ENCODE measurements at regions not wholly inside any gene's neighbourhood (a gene's known extent, or its start where the extent isn't known, plus 50 kb on each side); places are given as distances from the start of the nearest gene placed in this dataset.

DNA sequence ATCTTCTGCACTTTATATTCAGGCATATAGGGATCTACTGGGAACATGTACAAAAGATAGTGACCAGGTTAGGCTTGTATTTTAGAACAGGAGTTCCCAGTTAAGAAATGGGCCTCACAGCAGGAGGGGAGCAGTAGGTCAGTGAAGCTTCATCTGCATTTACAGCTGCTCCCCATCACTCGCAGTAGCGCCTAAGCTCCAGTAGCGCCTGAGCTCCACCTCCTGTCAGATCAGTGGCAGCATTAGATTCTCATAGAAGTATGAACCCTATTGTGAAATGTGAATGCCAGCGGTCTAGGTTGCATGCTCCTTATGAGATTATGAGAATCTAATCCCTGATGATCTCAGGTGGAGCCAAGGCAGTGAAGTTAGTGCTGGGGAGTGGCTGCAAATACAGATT lies 224.4 kb upstream of the CYRIA start:
- no peak overlapping the region for H3K4me2 ChIP-seq (ENCODE audit: low read length)

DNA sequence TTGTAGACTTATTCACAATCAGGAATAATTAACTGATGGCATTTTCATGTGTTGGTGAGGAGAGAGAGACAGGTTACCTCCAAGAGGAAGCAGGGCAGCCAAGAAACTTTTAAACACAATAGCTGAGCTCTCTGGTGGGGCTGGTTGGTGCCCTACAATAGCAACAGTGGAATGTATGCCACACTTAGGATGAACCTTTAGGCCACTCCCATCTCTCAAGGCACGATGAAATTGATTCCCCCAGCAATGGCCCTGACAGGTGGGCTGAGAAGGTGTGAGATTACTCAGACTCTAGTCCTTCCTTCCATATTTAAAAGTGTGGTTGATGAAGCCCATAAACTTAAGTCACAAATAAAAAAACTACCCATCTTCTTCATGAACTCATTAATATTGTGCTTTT lies 219.4 kb upstream of the CYRIA start:
- no peaks in the 10 kb centered on the region for H3F3A ChIP-seq (ENCODE audit: insufficient read depth, low read length, poor library complexity, severe bottlenecking)

More for the DNA sequence above, 224.4 kb upstream of the CYRIA start:
- Histone ChIP-seq H3K27ac (ENCODE audit: low read length) (no peak overlapping the region), H3K9ac (ENCODE audit: low read length) (no peak overlapping the region), H3K27me3 (ENCODE audit: insufficient read depth, low read depth, low read length) (no peaks in the 10 kb centered on the region), H3F3A (ENCODE audit: insufficient read depth, low read length, poor library complexity, severe bottlenecking) (no peaks in the 10 kb centered on the region), H3K79me2 (replicated peaks; ENCODE audit: insufficient read depth, low read length) (no peaks in the 10 kb centered on the region), H3K9me2 (ENCODE audit: insufficient read depth, low read length) (no peaks in the 10 kb centered on the region), H3K4me3 (ENCODE audit: low read length) (no peak overlapping the region), H2AFZ (ENCODE audit: low read depth, low read length) (no peak overlapping the region), H3K9me3 (ENCODE audit: low read length) (no peaks in the 10 kb centered on the region), H3K36me3 (ENCODE audit: insufficient read depth, low read length) (no peaks in the 10 kb centered on the region), H4K20me1 (ENCODE audit: insufficient read depth) (no peaks in the 10 kb centered on the region)
- no peak for TF ChIP-seq EP300 (conservative IDR thresholded peaks at IDR 0.05; ENCODE audit: poor library complexity, severe bottlenecking)
- TF ChIP-seq MXI1 (conservative IDR thresholded peaks at IDR 0.05; ENCODE audit: poor library complexity, severe bottlenecking) = no peak
- TF ChIP-seq TAF1 (IDR thresholded peaks at IDR 0.05; ENCODE audit: low read depth) = no peak
- TF ChIP-seq RAD21 (conservative IDR thresholded peaks at IDR 0.05) = no peak
- TF ChIP-seq POLR2AphosphoS5 (IDR thresholded peaks at IDR 0.05) = no peak

DNA sequence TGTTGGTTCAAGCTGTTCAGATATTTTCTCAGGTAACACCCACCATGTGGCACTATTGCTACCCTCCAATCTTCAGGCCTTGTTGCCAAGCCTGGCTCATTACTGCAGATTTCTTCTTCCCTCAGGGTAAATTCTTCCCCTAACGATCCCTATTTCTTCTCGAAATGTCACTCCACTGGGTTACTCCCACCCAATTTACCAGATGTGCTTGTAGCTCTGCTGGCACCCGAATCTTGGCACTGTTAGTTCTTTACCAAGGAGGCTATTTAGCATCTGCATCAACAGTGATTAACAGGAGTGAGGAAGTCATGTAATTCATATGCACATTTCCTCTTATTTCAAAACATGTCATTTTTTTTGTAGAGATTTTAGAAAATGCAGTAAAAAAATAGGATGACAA lies 217.1 kb upstream of the CYRIA start:
- Histone ChIP-seq H3F3A (ENCODE audit: insufficient read depth, low read length, poor library complexity, severe bottlenecking) (no peaks in the 10 kb centered on the region), H3K9me2 (ENCODE audit: insufficient read depth, low read length) (no peaks in the 10 kb centered on the region), H3K79me2 (replicated peaks; ENCODE audit: insufficient read depth, low read length) (no peaks in the 10 kb centered on the region), H3K9ac (ENCODE audit: low read length) (no peak overlapping the region), H3K27ac (ENCODE audit: low read length) (no peak overlapping the region), H2AFZ (ENCODE audit: low read depth, low read length) (no peak overlapping the region), H3K36me3 (ENCODE audit: insufficient read depth, low read length) (no peaks in the 10 kb centered on the region), H3K27me3 (ENCODE audit: insufficient read depth, low read depth, low read length) (no peaks in the 10 kb centered on the region), H3K9me3 (ENCODE audit: low read length) (no peaks in the 10 kb centered on the region), H3K4me2 (ENCODE audit: low read length) (no peak overlapping the region), H3K4me3 (ENCODE audit: low read length) (no peak overlapping the region), H4K20me1 (ENCODE audit: insufficient read depth) (no peaks in the 10 kb centered on the region)
- TF ChIP-seq, protein P1, sequence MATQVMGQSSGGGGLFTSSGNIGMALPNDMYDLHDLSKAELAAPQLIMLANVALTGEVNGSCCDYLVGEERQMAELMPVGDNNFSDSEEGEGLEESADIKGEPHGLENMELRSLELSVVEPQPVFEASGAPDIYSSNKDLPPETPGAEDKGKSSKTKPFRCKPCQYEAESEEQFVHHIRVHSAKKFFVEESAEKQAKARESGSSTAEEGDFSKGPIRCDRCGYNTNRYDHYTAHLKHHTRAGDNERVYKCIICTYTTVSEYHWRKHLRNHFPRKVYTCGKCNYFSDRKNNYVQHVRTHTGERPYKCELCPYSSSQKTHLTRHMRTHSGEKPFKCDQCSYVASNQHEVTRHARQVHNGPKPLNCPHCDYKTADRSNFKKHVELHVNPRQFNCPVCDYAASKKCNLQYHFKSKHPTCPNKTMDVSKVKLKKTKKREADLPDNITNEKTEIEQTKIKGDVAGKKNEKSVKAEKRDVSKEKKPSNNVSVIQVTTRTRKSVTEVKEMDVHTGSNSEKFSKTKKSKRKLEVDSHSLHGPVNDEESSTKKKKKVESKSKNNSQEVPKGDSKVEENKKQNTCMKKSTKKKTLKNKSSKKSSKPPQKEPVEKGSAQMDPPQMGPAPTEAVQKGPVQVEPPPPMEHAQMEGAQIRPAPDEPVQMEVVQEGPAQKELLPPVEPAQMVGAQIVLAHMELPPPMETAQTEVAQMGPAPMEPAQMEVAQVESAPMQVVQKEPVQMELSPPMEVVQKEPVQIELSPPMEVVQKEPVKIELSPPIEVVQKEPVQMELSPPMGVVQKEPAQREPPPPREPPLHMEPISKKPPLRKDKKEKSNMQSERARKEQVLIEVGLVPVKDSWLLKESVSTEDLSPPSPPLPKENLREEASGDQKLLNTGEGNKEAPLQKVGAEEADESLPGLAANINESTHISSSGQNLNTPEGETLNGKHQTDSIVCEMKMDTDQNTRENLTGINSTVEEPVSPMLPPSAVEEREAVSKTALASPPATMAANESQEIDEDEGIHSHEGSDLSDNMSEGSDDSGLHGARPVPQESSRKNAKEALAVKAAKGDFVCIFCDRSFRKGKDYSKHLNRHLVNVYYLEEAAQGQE (IDR thresholded peaks at IDR 0.05; ENCODE audit: borderline replicate concordance) = no peak
- TF ChIP-seq SMC3 (conservative IDR thresholded peaks at IDR 0.05; ENCODE audit: poor library complexity) (no peak), RAD21 (conservative IDR thresholded peaks at IDR 0.05) (no peak), TAF1 (IDR thresholded peaks at IDR 0.05; ENCODE audit: low read depth) (no peak), POLR2AphosphoS5 (IDR thresholded peaks at IDR 0.05) (no peak), EP300 (conservative IDR thresholded peaks at IDR 0.05; ENCODE audit: poor library complexity, severe bottlenecking) (no peak), MXI1 (conservative IDR thresholded peaks at IDR 0.05; ENCODE audit: poor library complexity, severe bottlenecking) (no peak)

More for the DNA sequence above, 219.4 kb upstream of the CYRIA start:
- Histone ChIP-seq H3K9me2 (ENCODE audit: insufficient read depth, low read length) (no peaks in the 10 kb centered on the region), H3K36me3 (ENCODE audit: insufficient read depth, low read length) (no peaks in the 10 kb centered on the region), H2AFZ (ENCODE audit: low read depth, low read length) (no peak overlapping the region), H4K20me1 (ENCODE audit: insufficient read depth) (no peaks in the 10 kb centered on the region), H3K4me2 (ENCODE audit: low read length) (no peak overlapping the region), H3K4me3 (ENCODE audit: low read length) (no peak overlapping the region), H3K27me3 (ENCODE audit: insufficient read depth, low read depth, low read length) (no peaks in the 10 kb centered on the region), H3K9me3 (ENCODE audit: low read length) (no peaks in the 10 kb centered on the region), H3K9ac (ENCODE audit: low read length) (no peak overlapping the region), H3K79me2 (replicated peaks; ENCODE audit: insufficient read depth, low read length) (no peaks in the 10 kb centered on the region), H3K27ac (ENCODE audit: low read length) (no peak overlapping the region)
- no peak for TF ChIP-seq SMC3 (conservative IDR thresholded peaks at IDR 0.05; ENCODE audit: poor library complexity)
- no peak for TF ChIP-seq EZH2 (IDR thresholded peaks at IDR 0.05; ENCODE audit: borderline replicate concordance, insufficient read depth, low read length, poor library complexity, severe bottlenecking)

Measured in neural cell (in vitro differentiated cells).